ENCODE measurements at regions not wholly inside any gene's neighbourhood (a gene's known extent, or its start where the extent isn't known, plus 50 kb on each side); places are given as distances from the start of the nearest gene placed in this dataset.

DNA sequence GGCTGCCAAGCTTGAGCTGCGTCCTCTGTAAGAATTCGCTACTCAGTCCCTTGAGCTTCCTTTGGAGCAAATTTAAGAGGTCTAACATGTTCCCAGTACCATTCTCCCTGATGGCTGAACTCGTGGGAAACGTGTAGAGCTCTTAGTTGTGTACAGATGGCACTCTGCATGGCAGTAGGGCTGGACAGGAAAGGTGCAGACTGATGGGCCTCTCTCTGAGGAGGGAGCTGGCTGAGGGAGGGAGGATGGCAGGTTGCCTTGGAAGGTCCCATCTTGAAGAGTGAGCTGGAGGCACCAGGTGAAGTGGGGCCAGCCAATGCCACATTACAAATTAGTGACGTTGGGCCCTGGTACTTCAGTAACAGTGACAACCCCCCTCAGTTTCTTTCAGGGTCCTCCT is 495.3 kb downstream of the CCDC171 start:
- TF ChIP-seq, protein P1, sequence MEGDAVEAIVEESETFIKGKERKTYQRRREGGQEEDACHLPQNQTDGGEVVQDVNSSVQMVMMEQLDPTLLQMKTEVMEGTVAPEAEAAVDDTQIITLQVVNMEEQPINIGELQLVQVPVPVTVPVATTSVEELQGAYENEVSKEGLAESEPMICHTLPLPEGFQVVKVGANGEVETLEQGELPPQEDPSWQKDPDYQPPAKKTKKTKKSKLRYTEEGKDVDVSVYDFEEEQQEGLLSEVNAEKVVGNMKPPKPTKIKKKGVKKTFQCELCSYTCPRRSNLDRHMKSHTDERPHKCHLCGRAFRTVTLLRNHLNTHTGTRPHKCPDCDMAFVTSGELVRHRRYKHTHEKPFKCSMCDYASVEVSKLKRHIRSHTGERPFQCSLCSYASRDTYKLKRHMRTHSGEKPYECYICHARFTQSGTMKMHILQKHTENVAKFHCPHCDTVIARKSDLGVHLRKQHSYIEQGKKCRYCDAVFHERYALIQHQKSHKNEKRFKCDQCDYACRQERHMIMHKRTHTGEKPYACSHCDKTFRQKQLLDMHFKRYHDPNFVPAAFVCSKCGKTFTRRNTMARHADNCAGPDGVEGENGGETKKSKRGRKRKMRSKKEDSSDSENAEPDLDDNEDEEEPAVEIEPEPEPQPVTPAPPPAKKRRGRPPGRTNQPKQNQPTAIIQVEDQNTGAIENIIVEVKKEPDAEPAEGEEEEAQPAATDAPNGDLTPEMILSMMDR (IDR thresholded peaks at IDR 0.05) = no peak
- TF ChIP-seq POLR2A (IDR thresholded peaks at IDR 0.05) = no peak
- no peak for TF ChIP-seq POLR2AphosphoS5 (IDR thresholded peaks at IDR 0.05; ENCODE audit: insufficient read depth in 1 of 2, low read depth in 1 of 2)
